ENCODE measurements at regions not wholly inside any gene's neighbourhood (a gene's known extent, or its start where the extent isn't known, plus 50 kb on each side); places are given as distances from the start of the nearest gene placed in this dataset.

- TF ChIP-seq SP1 (IDR thresholded peaks at IDR 0.05) = no peak
- TF ChIP-seq ARNT (IDR thresholded peaks at IDR 0.05) = no peak
- no peak for TF ChIP-seq FOXM1 (IDR thresholded peaks at IDR 0.05; ENCODE audit: borderline replicate concordance)
- no peak for TF ChIP-seq ZNF384 (IDR thresholded peaks at IDR 0.05)
- TF ChIP-seq ELF4 (IDR thresholded peaks at IDR 0.05) = no peak
- no peak for TF ChIP-seq FOXA1 (IDR thresholded peaks at IDR 0.05)
- no peak for TF ChIP-seq SUZ12 (IDR thresholded peaks at IDR 0.05)
- TF ChIP-seq CTBP1 (IDR thresholded peaks at IDR 0.05; ENCODE audit: borderline replicate concordance) = no peak
- no peak for TF ChIP-seq HDGF (IDR thresholded peaks at IDR 0.05; ENCODE audit: borderline replicate concordance)
- TF ChIP-seq BHLHE40 (IDR thresholded peaks at IDR 0.05; ENCODE audit: borderline replicate concordance) = no peak
Measured at GRCh38 chr14:48726080-48726642, 860.0 kb downstream of the RPS29 start.

Measured in HEK293T (cell line).